HG03039 (cell line): ENCODE measurements at regions not wholly inside any gene's neighbourhood (a gene's known extent, or its start where the extent isn't known, plus 50 kb on each side); places are given as distances from the start of the nearest gene placed in this dataset.

Source experiments
- ATAC-seq: cut with Tn5 transposase; IDR thresholded peaks from one replicate; pipeline ENCODE4 v1.9.1; 2021; ENCODE audit warnings: mild to moderate bottlenecking, moderate library complexity; ENCODE audit not compliant: unreplicated experiment

DNA sequence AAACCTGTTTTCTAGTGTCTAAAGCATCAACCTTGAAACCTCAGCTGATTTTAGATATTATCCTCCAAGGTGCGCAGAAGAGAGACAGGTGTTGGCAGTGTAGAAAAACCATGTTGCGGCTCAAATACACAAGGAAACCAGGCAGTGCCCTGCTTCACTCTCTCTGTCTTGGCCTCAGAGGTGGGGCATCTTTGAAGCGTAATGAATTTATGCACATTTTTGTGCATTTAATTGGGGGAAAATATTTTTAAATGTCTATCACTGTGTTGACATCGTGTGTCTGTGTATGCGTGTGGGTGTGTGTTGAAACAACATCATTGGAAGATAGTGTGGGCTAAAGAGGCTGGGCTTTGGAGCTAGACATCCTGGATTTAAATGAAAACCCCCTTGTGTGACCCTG lies 334.0 kb upstream of the CHD6 start:
- no peak for ATAC-seq

DNA sequence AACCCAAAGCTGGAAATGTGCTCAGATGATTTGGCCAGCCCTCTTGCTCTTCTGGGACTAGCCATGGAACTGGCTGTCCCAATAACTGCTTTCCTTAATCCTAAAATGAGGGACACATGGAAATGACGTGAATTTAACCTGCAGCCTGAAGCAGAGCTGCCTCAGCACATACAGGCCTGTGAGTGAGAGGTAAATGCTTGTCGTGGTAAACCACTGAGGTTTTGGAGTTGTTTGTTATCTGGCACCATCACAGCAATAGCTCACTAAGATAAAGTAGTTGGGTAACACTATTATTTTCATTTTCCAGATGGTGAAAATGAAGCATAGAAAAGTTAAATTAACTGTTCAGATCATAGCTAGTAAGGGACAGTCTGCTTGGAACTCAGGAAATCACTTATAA lies 333.4 kb upstream of the CHD6 start:
- ATAC-seq, result no peak

DNA sequence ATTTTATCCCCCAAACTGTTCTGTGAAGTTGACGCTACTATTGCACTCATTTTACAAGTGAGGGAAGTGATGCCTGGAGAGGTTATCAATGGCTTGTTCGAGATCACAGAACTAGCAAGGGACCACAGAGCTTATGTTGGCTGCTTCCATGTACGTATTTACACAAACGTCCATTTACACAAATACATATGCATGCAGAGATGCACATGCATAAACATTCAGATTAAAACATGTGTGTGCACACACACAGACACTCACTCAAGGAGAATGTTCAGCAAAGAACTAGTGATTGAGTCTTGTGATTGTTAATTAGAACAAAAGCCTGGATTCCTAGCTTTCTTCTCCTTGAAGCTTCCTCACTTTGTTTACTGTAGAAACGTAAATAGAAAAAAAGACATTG lies 321.5 kb upstream of the CHD6 start:
- ATAC-seq, result no peak

DNA sequence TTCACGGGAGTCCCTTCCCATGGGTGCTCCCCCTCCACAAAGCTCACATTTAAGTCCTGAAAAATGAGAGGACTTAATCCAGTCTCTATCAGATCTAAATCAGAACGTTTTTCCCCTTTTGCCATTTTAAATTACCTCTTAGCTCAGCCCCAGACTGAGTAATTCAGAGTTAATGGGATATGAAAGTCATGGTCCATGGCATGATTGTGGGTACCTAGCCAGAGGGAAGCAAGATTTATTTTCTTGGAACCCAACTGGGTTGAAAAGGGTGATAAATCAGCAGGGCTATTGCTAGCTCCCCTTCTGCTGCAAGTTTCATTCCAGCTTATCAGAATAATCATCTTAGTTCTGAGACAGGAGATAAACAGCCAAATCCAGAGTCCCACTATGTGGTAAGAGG lies 320.2 kb upstream of the CHD6 start:
- no peak for ATAC-seq

DNA sequence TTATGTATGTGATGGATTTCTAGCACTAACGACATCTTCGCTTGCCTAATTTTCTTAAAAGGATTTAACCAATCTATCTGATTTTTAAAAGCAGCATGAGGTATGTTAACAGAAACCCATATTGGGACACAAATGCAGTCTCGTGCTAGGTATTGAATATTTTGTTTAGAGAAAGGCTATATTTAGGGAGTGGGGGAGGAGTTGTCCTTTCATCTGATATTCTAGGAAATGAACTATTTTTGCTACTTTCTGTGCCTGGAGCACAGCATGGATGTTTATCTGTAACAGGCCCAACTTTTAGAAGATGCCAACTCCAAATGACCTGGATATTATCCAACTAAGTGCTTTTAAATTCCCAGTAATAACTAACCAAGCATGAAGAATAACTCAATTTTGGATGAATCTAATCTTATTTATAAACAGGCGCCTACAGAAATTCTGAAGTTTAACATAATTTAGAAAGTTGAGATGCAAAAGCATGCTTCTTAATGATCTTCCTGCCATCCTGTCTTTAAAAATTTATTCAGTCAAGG lies 317.1 kb upstream of the CHD6 start:
- no peak for ATAC-seq

DNA sequence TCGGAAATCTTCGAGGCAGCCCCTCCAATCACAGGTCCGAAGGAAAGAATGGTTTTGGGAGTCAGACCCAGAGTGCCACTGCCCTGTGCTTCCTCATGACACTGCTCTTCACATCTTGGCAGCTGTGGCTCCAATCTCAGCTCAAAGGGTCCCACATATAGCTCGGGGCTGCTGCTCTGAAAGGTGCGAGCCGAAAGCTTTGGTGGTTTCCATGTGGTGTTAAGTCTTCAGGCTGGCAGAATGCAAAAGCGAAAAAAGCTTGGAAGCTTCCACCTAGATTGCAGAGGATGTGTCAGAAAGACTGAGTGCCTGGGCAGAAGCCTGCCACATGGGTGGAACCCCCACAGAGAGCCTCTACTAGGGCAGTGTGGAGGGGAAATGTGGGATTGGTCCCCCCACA lies 314.3 kb upstream of the CHD6 start:
- ATAC-seq, result no peak

DNA sequence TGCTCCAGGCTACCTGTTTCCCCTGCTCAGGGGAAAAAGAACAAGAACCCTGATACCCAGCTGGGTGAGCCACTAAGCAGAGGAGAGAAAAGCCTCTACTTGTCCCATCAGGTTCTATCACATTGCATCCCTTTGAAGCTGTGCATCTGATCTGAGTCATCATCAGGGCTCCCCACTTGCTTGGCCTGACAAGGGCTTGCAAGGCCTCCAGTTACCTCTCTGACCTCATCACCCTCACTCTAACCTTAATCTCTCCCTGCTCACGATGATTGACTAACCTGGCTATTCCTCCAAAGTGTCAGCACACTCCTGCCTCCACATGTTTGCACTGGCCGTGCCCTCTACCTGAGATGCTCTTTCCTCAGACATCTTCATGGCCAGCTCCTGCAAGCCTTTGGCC lies 309.5 kb upstream of the CHD6 start:
- no peak for ATAC-seq

DNA sequence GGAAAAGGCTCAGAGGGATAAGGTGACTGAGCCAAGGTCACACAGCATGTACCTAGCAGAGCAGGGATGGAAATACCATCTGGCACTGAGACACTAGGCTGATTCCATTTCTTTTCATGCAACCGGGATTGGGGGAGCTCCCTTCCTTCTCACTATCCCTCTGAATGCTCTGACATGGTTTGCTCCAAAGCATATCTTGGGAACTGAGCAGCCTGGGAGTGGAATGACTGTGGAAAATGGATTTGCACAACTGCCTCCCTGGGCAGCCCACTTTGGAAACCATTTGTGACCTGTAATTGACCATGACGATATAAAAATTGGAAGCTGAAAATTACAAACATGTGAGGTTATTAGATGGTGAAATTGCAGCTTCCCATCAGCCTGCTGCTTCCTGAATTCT lies 309.0 kb upstream of the CHD6 start:
- no peak for ATAC-seq

DNA sequence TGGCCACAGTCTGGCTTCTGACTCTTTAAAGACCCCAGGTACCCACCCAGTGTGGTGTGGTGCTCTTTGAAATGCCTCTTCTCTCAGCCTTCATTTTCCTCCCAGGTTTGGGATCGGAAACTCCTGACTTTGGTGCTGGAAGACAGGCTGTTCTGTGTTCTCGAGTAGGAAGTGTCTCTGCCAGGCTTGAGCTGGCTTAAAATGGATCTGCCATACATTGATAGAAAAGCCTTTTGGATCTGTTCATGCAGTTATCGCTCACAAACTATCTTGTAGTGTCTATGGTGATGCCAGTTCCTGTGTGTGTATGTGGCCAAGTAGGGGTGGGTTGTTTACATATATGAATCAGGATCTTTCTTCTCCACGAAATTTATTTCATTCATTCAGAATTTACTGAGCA lies 307.3 kb upstream of the CHD6 start:
- ATAC-seq, result no peak

DNA sequence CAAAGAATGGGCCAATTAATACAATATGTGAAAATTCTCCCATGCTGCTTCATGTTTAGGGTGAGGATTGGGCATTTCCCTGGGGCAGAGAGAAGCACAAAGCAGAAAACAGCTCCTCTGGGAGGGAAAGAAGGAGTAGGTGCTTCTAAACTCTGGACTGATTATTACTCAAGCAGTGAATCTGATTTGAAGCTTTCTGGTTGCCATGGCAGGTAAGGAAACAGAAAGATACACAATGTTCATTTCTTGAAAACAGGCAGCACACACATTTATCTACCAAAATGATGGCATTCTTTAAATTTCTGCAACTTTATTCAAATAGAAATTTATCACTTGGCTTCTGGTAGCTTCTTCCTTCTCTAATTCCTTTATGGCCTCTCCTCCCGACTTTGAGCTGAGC lies 305.4 kb upstream of the CHD6 start:
- no peak for ATAC-seq

DNA sequence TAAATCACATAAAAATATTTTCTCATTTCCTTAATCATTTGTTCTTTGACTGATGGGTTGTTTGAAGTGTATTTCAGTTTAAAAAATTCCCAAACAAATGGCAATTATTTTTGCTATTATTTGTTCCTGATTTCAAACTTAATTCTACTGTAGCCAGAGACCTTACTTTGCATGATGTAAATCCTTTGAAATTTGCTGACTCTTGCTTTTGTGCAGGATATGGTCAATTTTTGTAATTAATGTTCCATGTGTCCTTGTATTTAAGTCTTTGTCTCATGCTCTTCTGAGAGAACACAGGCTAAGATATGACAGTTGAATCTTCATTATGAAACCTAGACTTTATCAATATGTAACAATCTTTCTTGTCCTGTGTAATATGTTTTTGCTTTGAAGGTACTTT lies 295.0 kb upstream of the CHD6 start:
- no peak for ATAC-seq

DNA sequence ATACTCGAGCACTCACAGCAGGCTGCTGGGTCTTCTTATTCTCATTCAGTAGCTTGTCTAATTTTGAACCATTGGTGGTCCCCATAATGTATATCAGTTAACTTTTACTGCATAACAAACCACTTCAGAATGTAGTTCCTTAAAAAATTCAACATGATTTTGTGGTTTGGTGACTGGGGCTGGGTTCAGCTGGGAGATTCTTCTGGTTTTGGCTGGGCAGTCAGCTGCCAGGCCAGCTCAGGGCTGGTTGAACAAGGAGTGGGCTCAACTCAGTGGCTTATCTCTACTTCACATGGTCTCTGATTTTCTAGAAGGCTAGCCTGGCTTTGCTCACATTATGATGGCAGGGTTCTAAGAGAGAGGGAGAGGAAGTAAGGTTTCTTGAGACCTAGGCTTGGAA lies 292.4 kb upstream of the CHD6 start:
- no peak for ATAC-seq

DNA sequence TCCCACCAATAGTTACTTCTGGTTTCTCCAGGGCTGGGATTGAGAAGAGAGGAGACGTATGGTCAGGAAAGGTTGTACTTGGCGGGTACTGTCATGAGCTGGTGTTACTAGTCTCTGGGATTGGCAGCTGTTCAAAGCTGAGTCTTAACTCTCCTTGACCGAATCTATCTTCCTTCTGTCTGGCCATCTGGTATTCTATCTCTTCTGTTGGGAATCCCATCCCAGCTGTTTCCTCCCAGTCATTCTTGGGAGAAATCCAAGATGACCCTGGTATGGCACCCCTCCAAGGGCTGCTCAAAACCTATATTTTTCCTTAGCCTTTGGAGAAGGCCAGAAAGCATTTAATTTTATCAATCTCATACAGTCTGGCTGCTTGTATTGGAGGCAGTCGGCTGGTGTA lies 287.0 kb upstream of the CHD6 start:
- ATAC-seq, result no peak

DNA sequence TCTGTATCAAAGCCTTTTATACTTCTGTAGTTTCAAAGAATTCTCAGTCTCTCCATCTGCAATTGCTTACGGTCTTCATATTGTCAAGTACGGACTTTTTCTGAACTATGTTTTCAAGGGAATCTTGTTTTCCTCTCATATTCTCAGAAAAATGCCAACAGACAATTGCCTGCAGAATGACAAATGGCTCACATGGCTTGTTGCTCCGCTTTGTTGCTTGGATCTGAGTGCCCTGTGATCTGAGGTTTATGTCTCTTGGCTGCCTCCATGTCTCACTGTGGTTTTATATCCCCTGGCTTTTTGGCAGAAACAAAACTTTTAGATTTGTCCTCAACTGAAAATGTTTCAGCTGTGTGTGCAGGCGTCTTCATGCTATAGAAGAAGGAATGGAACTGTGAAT lies 285.4 kb upstream of the CHD6 start:
- no peak for ATAC-seq

DNA sequence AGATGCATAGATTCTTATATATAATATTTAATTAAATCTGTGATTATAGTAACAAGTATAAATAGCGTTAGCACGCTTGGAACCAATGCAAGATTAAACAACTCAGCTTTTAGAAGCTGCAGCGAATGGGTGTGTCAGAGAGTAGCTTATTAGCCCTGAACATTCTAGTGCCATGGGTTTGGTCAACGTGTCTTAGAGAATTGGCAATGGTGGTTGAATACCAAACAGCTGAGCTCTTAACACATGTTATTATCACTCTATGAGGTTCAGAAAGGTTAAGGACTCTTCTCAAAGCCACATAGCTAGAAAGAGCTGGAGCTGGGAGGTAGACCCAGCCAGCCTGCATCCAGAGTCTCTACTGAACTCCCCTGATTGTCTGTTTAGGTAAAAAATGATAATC lies 284.2 kb upstream of the CHD6 start:
- ATAC-seq, result no peak

DNA sequence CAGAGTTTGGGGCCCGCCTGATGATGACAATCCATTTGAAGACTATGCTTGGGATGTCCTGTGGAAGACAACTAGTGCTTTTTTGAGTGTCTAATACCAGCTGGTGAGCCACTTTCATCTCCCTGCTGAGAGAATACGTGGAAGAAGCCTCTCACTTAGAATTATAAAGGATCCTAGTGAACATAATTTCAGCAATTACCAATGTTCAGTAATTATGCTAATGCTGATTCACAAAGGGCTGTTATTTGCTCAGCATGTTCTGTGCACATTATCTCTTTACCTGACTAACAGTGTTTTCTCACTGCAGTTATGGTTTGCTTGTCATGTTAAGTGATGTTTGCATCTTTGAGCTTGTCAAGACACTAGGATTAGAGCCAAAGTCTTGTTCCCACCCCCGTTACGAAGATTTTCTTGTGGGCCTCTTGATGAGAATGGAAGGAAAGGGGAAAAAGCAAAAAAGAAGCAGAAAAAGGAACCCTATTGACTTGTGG lies 282.1 kb upstream of the CHD6 start:
- no peak for ATAC-seq

DNA sequence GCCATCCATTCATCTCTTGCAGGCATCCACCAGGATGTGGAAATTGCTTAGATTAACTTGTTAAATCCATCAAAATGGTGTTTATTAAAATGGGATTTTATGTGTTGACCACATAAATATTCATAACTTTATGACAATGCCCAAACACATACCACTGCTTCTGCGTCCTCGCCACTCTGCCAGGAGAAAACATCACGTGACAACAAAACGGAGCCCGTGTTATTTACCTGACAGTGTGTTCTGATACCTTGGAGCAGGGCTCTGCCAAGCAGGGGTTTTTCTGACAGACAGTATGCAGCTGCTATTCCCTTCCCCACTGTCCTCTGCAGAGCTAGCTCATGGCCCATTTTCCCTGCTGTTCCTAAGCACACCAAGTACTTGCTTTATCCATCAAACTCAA lies 279.5 kb upstream of the CHD6 start:
- ATAC-seq, result no peak

DNA sequence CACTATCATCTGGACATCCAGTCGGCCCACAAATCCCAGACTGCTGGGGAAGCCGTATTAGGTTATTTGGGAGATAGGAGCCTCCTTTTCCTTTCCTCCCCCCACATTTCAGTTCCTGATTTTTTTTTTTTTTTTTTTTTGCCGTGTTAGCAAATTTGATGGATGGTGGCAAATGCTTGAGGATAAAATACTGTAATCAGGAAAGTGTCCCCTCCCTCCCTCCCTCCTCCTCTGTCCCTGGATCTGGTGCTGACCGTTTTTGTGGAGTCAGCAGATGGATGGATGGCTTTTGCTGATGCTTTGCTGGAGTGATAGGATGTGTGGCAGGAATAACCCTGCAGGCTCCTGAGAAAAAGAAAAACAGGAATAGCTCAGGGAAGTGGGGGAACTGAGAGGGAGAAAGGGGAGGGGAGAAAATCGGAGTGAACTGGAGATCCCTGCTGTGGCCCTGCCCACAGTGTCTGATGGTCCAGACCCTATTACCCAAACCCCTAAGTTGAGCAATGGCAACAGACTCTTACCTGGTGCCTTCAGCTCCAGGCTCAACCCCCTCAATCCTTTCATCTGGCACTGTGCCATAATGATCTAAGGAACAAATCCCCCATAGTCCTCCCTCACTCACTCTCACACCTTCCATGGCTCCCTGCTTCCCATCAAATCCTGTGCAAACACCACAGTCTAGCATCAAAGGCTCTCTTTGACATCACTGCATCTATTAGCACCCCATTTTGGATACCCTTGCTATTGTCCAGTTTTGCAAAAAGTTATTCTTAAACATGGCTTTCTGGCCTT lies 277.3 kb upstream of the CHD6 start:
- no peak for ATAC-seq

DNA sequence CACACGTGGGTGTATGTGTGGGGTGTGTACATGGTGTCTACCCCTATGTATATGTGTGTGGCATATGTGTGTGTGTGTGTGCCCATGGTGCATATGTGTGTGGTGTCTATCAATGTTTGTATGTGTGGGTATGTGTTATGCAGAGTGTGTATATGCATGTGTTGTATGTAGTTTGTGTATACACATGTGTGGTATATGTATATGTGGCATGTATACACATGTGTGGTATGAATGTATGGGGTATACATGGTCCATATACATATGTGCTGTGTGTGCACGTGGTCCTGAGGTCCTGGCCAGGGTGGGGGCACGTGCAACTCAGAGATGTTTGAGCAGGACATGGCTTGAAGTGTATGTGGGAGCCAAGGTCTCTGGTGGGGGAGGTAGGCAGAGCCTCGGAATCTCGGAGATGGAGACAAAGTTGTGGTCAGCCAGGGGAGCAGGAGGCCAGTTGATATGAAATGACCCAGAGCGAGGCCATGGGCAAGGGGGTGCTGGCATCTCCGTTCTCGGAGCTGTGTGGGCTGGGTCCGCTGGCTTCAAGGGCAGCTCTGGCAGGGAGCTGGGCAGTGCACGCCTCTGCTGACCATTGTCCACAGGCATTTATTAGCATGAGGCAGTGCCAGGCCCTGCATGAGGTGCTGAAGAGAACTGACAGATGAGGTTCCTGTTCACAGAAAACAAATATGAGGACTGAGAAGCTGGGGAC lies 276.2 kb upstream of the CHD6 start:
- no peak for ATAC-seq

DNA sequence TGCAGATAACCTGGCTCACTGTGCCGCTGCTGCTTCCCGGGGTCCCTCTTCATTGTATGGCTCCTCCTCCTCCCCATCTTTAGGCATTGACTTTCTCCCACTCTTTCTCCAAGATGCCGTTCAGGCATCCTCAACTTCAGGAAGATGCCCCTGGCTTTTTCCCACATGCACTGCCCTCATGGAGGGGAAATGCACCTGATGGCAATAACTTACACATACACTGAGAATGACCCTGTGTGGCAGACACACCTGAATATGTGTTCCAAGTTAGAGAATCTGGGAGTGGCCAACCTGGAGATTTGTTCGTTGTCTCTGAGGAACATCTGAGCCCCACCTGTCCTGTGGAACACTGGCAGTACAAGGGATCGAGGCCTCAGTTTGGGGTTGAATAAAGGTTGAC lies 273.9 kb upstream of the CHD6 start:
- ATAC-seq, result no peak

DNA sequence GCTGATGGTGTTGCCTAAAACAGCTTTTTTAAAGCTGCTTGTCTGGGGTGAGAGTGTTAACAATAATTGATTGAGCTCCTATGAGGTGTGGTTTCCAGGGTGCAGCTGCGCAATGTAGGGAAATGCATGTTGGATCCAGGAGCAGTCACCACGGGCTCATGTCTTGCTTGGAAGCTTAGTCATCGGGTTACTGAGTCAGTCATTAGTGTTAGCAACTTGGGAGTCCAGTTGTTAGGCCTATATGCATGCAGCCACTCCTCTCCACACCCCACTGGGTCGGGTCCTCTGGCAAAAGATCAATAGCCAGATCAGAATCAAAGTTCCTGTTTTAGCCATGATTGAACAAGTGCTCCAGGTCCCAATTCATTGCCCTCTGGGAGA lies 271.7 kb upstream of the CHD6 start:
- no peak for ATAC-seq

DNA sequence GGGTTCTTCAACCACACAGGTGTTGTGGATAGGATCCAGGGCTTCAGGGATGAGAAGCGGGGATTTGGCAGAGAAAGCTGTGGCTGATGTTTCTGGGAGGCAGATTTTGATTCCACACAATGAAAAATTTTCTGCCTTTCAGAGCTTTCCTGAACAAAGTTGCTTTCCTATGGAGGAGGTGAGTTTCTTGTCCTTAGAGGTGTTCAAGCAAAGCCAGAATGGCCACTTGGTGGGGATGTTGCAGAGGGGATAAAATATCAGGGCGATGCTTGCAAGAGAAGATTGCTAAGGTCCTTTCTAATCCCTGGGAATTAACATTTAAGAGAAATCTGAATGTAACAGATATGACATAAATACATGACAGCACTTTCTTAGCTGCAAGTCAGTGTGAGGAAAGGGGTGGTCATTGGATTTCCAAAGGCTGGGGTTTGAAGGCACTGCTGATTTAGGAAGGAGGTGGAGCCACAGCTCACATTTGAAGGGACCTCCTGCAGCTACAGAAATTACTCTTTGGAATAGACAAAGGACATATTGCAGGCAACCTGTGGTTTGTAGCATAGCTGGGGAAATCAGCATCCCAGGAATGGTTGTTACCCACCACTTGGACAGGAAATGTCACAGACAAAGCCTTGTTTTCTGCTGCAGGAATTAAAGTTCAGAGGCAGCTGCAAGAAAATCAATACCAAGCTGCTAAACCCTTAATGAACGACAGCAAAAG lies 271.1 kb upstream of the CHD6 start:
- no peak for ATAC-seq
